H1 (cell line): ENCODE measurements at regions not wholly inside any gene's neighbourhood (a gene's known extent, or its start where the extent isn't known, plus 50 kb on each side); places are given as distances from the start of the nearest gene placed in this dataset.

ENCODE experiments used
- CTCF ChIA-PET: fragments of 300-600 bp; sonication (Branson Sonifier 250); formaldehyde crosslinking; loops from one replicate; lab custom pipeline; 2021; ENCODE audit not compliant: partially characterized antibody; lab: Charles Lee
- POLR2A ChIA-PET: fragments of 300-600 bp; sonication (Branson Sonifier 250); formaldehyde crosslinking; loops from one replicate; lab custom pipeline; 2021; ENCODE audit warnings: inconsistent platforms; ENCODE audit not compliant: partially characterized antibody; lab: Charles Lee
- DNase-seq, 2 experiments: peaks; one replicate each; pipeline versions ENCODE4 v3.0.0 to v3.0.0-alpha.2; 2010 to 2022; ENCODE audit warnings: low spot score in 2 of 2, low read depth in 1 of 2, mixed read lengths in 1 of 2
- FAIRE-seq: peaks from 2 replicates; lab custom pipeline; 2011; peaks lifted over from hg19 to GRCh38; lab: Jason Lieb, UNC
- H2AFZ ChIP-seq: 2 replicates; pipeline ENCODE4 v1.8.1; 2012; ENCODE audit warnings: low read length, inconsistent platforms
- H2AK5ac ChIP-seq: 2 replicates; pipeline ENCODE4 v1.6.1; 2013; ENCODE audit warnings: low read depth, low read length
- H2BK120ac ChIP-seq: replicated peaks from 2 replicates; pipeline ENCODE3; 2013; ENCODE audit warnings: low read depth, low read length, inconsistent platforms
- H2BK12ac ChIP-seq: 2 replicates; pipeline ENCODE4 v1.6.1; 2013; ENCODE audit warnings: low read depth, low read length
- H2BK15ac ChIP-seq: 2 replicates; pipeline ENCODE4 v1.6.1; 2013; ENCODE audit warnings: low read length
- H2BK20ac ChIP-seq: 2 replicates; pipeline ENCODE4 v1.6.1; 2013; ENCODE audit warnings: low read length
- H2BK5ac ChIP-seq: 2 replicates; pipeline ENCODE4 v1.6.1; 2013; ENCODE audit warnings: low read depth, low read length
- H3K14ac ChIP-seq: 2 replicates; pipeline ENCODE4 v1.6.1; 2013; ENCODE audit warnings: inconsistent platforms; ENCODE audit not compliant: insufficient read length
- H3K18ac ChIP-seq: 2 replicates; pipeline ENCODE4 v1.6.1; 2013; ENCODE audit warnings: low read length; ENCODE audit errors: extremely low read depth
- H3K23ac ChIP-seq: 2 replicates; pipeline ENCODE4 v1.6.1; 2013; ENCODE audit warnings: inconsistent platforms; ENCODE audit not compliant: insufficient read length
- H3K23me2 ChIP-seq: 2 replicates; pipeline ENCODE4 v1.6.1; 2013; ENCODE audit warnings: low read depth, low read length
- H3K27ac ChIP-seq: 2 replicates; pipeline ENCODE4 v1.6.1; 2011; ENCODE audit warnings: low read depth, low read length, inconsistent platforms
- H3K27me3 ChIP-seq, 4 experiments: replicated peaks in 1 of 4; 1 replicate in 1 of 4; 2 replicates in 3 of 4; pipeline versions ENCODE4 v1.6.1 to v1.8.1; 2011 to 2013; ENCODE audit warnings: low read length in 3 of 4, mild to moderate bottlenecking in 3 of 4, inconsistent platforms in 2 of 4, mixed read lengths in 2 of 4, moderate library complexity in 1 of 4; ENCODE audit not compliant: control insufficient read depth in 3 of 4, insufficient read depth in 3 of 4; ENCODE audit errors: extremely low read depth in 1 of 4
- H3K36me3 ChIP-seq, 4 experiments: 2 replicates each; pipeline versions ENCODE4 v1.6.1 to v1.8.1; 2011 to 2013; ENCODE audit warnings: mild to moderate bottlenecking in 4 of 4, low read length in 3 of 4, moderate library complexity in 2 of 4, control low read depth in 1 of 4, inconsistent platforms in 1 of 4; ENCODE audit not compliant: insufficient read depth in 4 of 4, control insufficient read depth in 2 of 4
- H3K4ac ChIP-seq: replicated peaks from 2 replicates; pipeline ENCODE3; 2013; ENCODE audit warnings: low read length, low read depth, mixed read lengths, inconsistent platforms; ENCODE audit not compliant: insufficient read length
- H3K4me1 ChIP-seq, 4 experiments: replicated peaks in 1 of 4; 1 replicate in 1 of 4; 2 replicates in 3 of 4; pipeline versions ENCODE4 v1.6.1 to v1.8.1; 2011 to 2013; ENCODE audit warnings: low read length in 3 of 4, inconsistent platforms in 2 of 4, mixed read lengths in 1 of 4; ENCODE audit not compliant: insufficient read depth in 4 of 4, control insufficient read depth in 3 of 4
- H3K4me2 ChIP-seq, 2 experiments: 2 replicates each; pipeline versions ENCODE4 v1.6.1 to v1.8.1; 2011 to 2013; ENCODE audit warnings: low read depth in 2 of 2, low read length in 2 of 2, control low read depth in 1 of 2, inconsistent platforms in 1 of 2, mild to moderate bottlenecking in 1 of 2; ENCODE audit not compliant: insufficient read depth in 1 of 2
- H3K4me3 ChIP-seq, 4 experiments: fragments of 200-600, 300-600 bp in 1 of 4; sonication (generic), shearing (Covaris generic), sonication (Bioruptor Twin) in 1 of 4; 2 replicates each; pipeline versions ENCODE4 v1.5.1 to v1.8.1; 2011 to 2016; ENCODE audit warnings: low read length in 4 of 4, low read depth in 3 of 4, control low read depth in 2 of 4, inconsistent platforms in 2 of 4, mild to moderate bottlenecking in 2 of 4, mixed read lengths in 1 of 4, moderate library complexity in 1 of 4; ENCODE audit not compliant: insufficient read depth in 2 of 4; ENCODE audit errors: extremely low read depth in 1 of 4
- H3K56ac ChIP-seq: replicated peaks from 2 replicates; pipeline ENCODE3; 2013; ENCODE audit warnings: low read depth, mild to moderate bottlenecking, mixed read lengths, low read length, inconsistent platforms; ENCODE audit not compliant: insufficient read length
- H3K79me1 ChIP-seq: 2 replicates; pipeline ENCODE4 v1.6.1; 2013; ENCODE audit warnings: low read depth, low read length, control low read depth
- H3K79me2 ChIP-seq, 2 experiments: 2 replicates each; pipeline versions ENCODE4 v1.6.1 to v1.8.1; 2012 to 2013; ENCODE audit warnings: low read length in 2 of 2, mild to moderate bottlenecking in 2 of 2, inconsistent platforms in 1 of 2; ENCODE audit not compliant: insufficient read depth in 2 of 2, control insufficient read depth in 1 of 2
- H3K9ac ChIP-seq, 4 experiments: replicated peaks in 1 of 4; 1 replicate in 1 of 4; 2 replicates in 3 of 4; pipeline versions ENCODE4 v1.6.1 to v1.8.1; 2011 to 2013; ENCODE audit warnings: low read depth in 3 of 4, low read length in 3 of 4, control low read depth in 2 of 4, mild to moderate bottlenecking in 2 of 4, moderate library complexity in 2 of 4, inconsistent platforms in 1 of 4; ENCODE audit errors: extremely low read depth in 1 of 4
- H3K9me3 ChIP-seq, 2 experiments: 2 replicates each; pipeline versions ENCODE4 v1.6.1 to v1.8.1; 2012 to 2013; ENCODE audit warnings: mild to moderate bottlenecking in 2 of 2, moderate library complexity in 2 of 2, control low read depth in 1 of 2, inconsistent platforms in 1 of 2, low read depth in 1 of 2, low read length in 1 of 2, mixed read lengths in 1 of 2; ENCODE audit not compliant: insufficient read depth in 2 of 2
- H4K20me1 ChIP-seq, 2 experiments: replicated peaks in 1 of 2; 2 replicates each; pipeline versions ENCODE3 to v1.8.1; 2011 to 2013; ENCODE audit warnings: inconsistent platforms in 2 of 2, low read length in 2 of 2, mild to moderate bottlenecking in 1 of 2; ENCODE audit not compliant: insufficient read depth in 2 of 2, control insufficient read depth in 1 of 2
- H4K5ac ChIP-seq: 2 replicates; pipeline ENCODE4 v1.6.1; 2013; ENCODE audit warnings: low read length, low read depth, mixed read lengths, inconsistent platforms; ENCODE audit not compliant: insufficient read length
- H4K8ac ChIP-seq: 2 replicates; pipeline ENCODE4 v1.8.0; 2013; ENCODE audit warnings: mild to moderate bottlenecking, moderate library complexity, low read length, inconsistent platforms; ENCODE audit not compliant: insufficient read depth; ENCODE audit errors: extremely low read depth
- H4K91ac ChIP-seq: replicated peaks from 2 replicates; pipeline ENCODE3; 2013; ENCODE audit warnings: low read length, mixed read lengths, inconsistent platforms; ENCODE audit not compliant: insufficient read length
- GABPA ChIP-seq: IDR thresholded peaks from 2 replicates; pipeline ENCODE4 v1.6.1; 2011; ENCODE audit warnings: mild to moderate bottlenecking, low read length, moderate library complexity, borderline replicate concordance; ENCODE audit not compliant: insufficient read depth
- POLR2AphosphoS5 ChIP-seq: IDR thresholded peaks from 2 replicates; pipeline ENCODE4 v1.6.1; 2011; ENCODE audit warnings: low read depth, low read length
- TBP ChIP-seq: IDR thresholded peaks from 2 replicates; pipeline ENCODE4 v1.6.1; 2011; ENCODE audit warnings: low read depth, low read length, improper control_type of control experiment
- WGBS, 2 experiments: shearing (Covaris generic) in 1 of 2; methylation state at CpG; one replicate each; pipeline versions ENCODE4 v1.1.6 to v1.1.7; 2013 to 2015; ENCODE audit warnings: low lambda C conversion rate in 2 of 2, mixed read lengths in 2 of 2, inconsistent platforms in 1 of 2, low coverage in 1 of 2, missing lambda C conversion rate in 1 of 2; ENCODE audit not compliant: insufficient replicate concordance in 2 of 2, insufficient coverage in 1 of 2, insufficient read length in 1 of 2; ENCODE audit errors: extremely low coverage in 1 of 2, missing lambda C conversion rate in 1 of 2; 5-methylcytosine and 5-hydroxymethylcytosine counted together

DNA sequence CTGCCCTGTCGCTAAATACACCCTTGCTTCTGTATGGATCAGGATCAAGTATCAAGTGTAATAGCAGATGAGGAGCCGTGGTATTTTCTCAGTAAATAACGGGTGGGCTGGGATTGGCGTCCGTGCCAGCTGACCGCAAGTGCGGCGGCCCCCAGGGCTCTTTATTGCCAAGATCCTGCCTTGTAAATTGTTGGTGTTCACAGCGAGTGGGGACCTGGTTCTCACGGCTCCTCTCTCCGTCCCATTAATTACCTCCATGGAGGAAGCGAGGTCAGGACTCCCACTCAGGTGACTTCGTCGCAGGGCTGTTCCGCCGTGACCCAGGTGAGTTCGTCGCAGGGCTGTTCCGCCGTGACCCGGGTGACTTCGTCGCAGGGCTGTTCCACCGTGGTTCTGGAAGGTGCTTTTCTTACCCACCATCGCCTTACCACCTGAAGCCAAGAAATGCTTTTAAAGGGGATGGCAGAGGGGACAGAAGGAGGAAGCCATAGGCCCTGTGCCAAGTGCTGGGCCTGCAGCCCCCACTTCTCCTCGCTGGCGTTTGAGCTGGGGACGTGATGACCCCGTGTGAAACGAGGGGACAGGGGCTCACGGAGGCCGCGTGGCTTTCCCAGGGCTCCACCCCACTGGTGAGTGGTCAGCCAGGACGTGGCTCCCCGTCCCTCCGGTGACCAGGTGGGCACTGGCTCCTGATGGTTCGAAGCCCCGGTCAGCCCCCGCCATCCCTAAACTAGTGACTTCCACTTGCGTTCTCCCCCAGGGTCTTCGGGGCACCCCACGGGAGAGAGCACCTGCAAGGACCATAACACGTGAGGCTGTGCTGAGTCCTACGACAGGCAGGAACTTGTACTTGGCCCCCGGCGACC is 118.4 kb downstream of the TWIST2 start:
- Histone ChIP-seq H2BK12ac (no peak overlapping the region), H3K23ac (no peak overlapping the region)
- CTCF ChIA-PET, result no interaction called here

More for the DNA sequence above, 118.4 kb downstream of the TWIST2 start:
- no peaks in the 10 kb centered on the region for H3K9me3 ChIP-seq
- H3K4me2 ChIP-seq, result no peak overlapping the region
- no peak overlapping the region for H3K27ac ChIP-seq
- POLR2A ChIA-PET, result no interaction called here
- no peak overlapping the region for H3K56ac ChIP-seq
- 95% methylated on average over 37 of the region's 46 CpGs; no CpG with 5 or more reads in 1 of the 2 experiments for WGBS, 2 experiments
- H2BK120ac ChIP-seq, result no peak overlapping the region
- no peak overlapping the region for H3K4ac ChIP-seq
- no peak overlapping the region for H3K4me3 ChIP-seq
- no peak for DNase-seq
- H3K9ac ChIP-seq, result no peak overlapping the region
- no peak overlapping the region for H4K8ac ChIP-seq
- peaks cover 0 to 9% (median 6%) of the 10 kb centered on the region in 4 experiments; a peak in 4 of 7 replicates for H3K27me3 ChIP-seq
- H3K23me2 ChIP-seq, result no peaks in the 10 kb centered on the region
- no peak overlapping the region for H3K18ac ChIP-seq
- H4K91ac ChIP-seq, result no peak overlapping the region
- H2BK20ac ChIP-seq, result no peak overlapping the region
- no peak for TF ChIP-seq GABPA
- TF ChIP-seq TBP, result no peak
- TF ChIP-seq POLR2AphosphoS5, result no peak
- no peak overlapping the region for H2BK5ac ChIP-seq
- no peak overlapping the region for H3K14ac ChIP-seq
- FAIRE-seq, result no peak
- no peaks in the 10 kb centered on the region for H3K79me1 ChIP-seq
- no peaks in the 10 kb centered on the region for H3K79me2 ChIP-seq
- peaks cover 0 to 2% (median 0%) of the 10 kb centered on the region in 4 experiments; a peak in 2 of 7 replicates for H3K4me1 ChIP-seq
- H2BK15ac ChIP-seq, result no peak overlapping the region
- H3K36me3 ChIP-seq, result no peaks in the 10 kb centered on the region
- H2AFZ ChIP-seq, result no peak overlapping the region
- H2AK5ac ChIP-seq, result no peak overlapping the region
- no peaks in the 10 kb centered on the region for H4K20me1 ChIP-seq
- no peak overlapping the region for H4K5ac ChIP-seq
